Renal pelvis (tissue), 1 donor: ENCODE measurements at regions not wholly inside any gene's neighbourhood (a gene's known extent, or its start where the extent isn't known, plus 50 kb on each side); places are given as distances from the start of the nearest gene placed in this dataset.
"Not testable (repeated sequence)": the region's sequence is repeated elsewhere in the genome, so short reads cannot be mapped to it uniquely, and the experiment has no call there.

Experiments used
- DNase-seq: peaks from one replicate; pipeline ENCODE4 v3.0.0-alpha.2; 2013

GRCh38 chr16:48999044-48999443, 282.6 kb downstream of the CBLN1 start:
- no peak for DNase-seq

DNA sequence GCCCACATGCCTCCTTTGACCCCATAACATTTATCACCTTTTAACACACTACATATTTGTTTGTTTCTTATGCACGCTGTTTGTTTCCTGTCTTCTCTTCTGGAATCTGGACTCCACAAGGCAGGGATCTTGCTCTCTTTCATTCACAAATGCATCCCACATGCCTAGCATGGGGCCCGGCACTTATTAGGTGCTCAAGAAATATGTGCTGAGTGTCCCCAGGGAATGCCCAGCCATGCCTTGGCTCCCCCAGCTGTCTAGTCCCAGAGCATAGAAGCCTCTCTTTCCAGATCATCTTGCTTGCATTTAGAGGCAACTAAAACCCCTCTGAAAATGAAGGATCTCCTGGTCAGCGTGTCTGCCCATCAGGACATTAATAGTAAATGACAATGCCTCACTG, 283.7 kb downstream of the CBLN1 start:
- no peak for DNase-seq

DNA sequence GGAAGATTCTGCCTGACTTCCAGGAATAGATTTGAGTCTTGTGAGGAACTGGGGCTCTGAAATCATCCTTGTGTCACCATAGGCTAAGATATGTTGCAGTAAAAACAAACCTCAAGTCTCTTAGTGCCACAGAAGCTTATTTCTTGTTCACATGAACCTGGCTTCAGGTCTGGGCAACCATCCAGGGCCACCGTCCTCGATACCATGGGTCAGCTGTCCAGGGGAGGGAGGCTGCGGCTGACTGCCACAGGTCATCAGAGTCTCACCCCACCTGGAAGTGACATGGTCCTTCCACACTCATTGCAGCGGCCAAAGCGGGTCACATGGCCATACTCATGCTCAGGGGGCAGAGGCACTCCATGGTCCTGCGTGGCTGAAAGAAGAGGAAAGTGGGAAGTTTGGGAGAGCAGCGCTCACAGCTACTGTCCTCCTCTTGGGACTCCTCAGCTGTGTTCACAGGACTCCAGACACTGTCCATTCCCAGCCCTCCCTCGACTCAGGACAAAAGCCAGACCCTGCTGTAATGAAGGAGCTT, 284.5 kb downstream of the CBLN1 start:
- no peak for DNase-seq

DNA sequence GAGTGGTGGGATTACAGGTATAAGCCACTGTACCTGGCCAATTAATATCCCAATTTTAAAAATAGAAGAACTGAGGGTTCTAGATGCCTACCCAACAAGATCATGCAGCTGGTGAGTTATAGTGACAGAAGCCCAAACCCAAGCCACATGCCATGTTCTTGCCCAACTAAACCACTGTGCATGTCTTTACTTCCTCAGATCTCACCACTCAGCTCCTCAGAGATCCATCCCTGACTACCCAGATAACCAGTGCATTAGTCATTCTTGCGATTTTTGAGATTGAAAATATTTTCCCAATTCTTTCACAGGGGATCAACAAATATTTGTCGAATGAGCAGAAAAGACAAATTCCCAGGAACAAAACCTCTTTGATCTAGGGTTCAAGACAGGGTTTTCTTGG, 303.1 kb downstream of the CBLN1 start:
- no peak for DNase-seq

GRCh38 chr16:48972236-48972635, 309.4 kb downstream of the CBLN1 start:
- DNase-seq, result no peak

- no peak for DNase-seq
Measured at GRCh38 chr16:48971571-48972077, 310.0 kb downstream of the CBLN1 start.

DNA sequence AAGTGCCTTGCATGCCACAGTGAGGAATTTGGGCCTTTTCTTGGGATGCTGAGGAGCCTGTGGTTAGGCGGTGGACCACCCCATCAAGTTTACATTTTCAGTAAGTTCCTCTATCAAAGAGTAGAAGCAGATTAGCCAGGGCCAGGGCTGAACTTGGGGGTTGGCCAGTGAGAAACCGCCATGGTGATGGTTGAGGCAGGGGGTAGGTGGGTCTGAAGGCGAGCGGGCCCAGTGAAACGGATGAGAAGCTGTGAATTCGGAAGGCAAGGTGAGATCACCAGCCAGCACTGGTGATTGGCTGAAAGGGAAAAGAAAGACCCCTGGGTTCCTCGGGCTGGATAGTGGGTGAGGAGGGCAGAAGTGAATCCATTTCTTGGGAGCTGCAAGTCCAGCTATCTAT, 311.4 kb downstream of the CBLN1 start:
- no peak for DNase-seq

DNA sequence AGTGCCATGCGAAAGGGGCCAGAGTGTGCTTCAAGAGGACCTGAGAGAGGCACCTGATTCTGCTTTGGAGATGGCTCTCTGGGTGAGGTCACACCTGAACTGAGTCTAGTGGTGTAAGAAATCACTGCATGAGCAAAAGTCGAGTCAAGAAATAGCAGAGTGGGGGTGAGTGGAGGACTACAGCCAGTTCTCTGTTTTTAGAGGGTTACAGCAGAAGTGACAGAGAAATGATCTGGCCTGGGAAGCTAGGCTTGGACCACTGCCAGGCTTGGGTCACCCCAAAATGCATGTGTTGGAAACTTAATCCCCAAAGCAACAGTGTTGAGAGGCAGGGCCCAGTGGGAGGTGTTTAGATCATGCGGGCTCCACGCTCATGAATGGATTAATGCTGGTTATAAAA, 312.0 kb downstream of the CBLN1 start:
- no peak for DNase-seq

DNA sequence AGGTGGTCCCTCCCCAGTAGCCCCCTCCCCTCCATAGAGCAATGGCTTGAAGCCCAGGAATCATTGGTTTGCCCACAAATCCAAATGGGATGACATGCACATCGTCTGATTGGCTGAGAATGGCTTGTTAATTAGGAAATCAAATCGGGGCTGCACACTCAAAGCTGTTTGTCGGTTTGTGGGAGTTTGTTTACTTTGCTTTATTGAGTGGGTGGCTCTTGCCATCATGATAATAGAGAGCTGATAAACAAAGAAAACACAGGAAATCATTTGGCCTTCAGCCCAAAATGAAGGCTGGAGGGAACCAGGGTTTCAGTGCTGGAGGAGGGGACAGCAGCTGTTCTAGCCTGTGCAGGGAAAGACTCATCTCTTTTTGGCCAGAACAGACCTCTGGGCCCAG, 316.3 kb downstream of the CBLN1 start:
- DNase-seq, result peak; percentile 11

- DNase-seq, result no peak
Measured at GRCh38 chr16:48963901-48964615, 317.6 kb downstream of the CBLN1 start.

DNA sequence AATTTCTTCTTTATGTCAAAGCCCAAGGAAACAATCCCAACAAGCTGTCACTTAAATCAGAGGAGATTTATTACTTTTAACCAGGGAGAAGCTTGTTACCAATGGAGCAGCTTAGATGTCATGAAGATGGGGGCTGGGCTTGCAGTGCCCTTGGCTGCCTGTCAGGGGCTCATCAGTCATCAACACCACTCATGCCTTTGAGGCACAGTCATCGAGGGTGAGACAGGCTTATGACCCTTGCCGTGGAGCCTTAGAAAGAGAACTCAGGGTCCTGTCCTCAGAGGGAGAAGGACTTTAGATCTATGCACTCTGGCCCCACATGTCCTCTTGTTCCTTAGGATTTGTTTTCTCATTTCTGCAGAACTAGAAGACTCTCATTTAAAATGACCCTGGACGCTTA, 318.3 kb downstream of the CBLN1 start:
- no peak for DNase-seq

DNA sequence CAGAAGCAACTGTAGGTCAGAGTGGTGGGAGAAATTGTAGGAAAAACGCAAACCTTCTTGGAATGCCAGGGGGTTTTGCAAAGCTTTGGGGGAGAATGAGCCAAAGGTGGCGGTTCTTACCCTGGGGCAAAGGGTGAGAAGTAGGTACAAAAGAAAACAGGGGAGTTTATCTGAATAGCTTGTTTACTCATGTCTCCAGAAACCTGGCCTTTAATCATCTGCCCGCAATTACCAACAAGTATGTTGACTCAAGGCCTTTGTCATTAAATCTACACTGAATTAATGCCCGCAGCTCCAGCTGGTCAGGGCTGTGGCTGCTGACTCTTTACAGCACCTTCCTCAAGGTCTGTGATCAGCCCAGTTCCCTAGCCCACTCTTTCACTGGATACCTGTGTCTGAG, 320.1 kb downstream of the CBLN1 start:
- DNase-seq, result no peak

DNA sequence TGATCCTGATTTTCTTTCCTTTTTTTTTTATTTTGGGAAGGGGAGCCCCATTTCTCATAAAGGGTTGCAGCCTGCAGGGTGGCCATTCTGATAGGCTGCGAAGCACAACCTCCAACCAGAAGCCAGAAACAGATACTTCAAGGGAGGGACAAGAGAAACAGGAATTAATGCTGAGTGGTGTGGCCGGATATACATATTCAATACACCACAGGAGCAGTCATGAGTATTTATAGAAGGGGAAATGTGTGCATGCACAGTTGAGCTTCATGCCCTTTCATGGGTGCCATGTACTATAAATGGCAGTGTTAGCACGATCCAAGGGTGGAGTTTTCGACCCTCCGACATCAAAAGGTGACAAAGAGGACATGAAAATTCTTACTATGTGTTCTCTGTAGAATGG, 320.8 kb downstream of the CBLN1 start:
- no peak for DNase-seq

DNA sequence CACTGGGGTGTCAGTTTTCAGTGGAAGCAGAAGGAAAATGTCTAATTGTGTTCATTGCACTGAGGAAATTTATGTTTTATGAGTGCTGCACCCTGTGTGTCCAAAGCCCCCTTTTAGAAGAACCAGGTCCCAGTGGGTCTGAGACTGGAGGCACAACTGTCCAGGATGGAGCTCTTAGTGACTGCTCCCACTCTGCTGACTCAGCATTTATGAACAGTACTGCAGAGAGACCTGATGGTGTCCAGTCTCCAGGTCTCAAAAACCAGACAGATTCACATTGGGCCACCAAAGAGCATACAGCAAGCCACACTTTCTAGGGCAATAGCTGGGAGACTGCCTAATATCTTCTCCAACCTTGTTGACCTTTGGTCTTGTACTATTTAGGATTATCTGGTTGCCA, 321.9 kb downstream of the CBLN1 start:
- no peak for DNase-seq

DNA sequence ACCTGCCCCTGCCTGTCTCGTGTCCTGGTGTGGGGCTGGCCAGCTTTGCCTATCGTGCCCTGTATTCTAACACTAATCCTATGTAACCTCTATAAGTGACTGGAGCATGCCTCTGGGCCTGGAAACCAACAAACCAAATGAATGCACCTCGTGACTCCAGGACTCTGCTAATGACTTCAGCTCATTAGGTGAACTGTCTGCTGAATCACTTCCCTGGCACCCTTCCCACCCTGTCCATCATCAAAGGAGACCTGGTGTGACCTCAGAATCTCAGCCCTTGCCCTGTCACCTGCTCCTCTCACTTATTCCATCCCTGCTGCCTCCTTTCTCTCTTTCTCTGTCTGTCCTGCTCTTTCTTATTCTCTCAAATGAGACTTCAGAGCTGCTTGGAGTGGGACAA, 322.4 kb downstream of the CBLN1 start:
- no peak for DNase-seq

DNA sequence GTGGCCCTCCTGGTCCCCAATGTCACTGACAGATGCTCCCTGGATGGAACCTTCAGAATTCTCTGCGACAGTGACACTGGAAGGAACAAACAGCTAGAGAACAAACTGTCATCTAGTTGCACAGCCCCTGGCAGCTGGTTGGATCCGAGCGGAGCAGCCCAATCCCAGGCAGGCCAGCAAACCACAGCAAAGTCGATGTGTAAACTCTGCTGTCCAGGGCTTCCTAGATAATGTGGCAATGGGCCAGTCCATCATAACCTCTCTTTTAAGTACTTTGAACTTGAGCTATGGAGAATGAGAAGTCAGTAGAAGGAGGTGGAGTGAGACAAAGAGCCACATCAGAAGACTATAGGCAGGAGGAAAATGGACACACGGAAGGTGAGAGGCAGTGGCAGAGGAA, 323.0 kb downstream of the CBLN1 start:
- DNase-seq, result no peak

GRCh38 chr16:48956620-48957019, 325.0 kb downstream of the CBLN1 start:
- DNase-seq, result no peak

GRCh38 chr16:48955837-48956236, 325.8 kb downstream of the CBLN1 start:
- no peak for DNase-seq

DNA sequence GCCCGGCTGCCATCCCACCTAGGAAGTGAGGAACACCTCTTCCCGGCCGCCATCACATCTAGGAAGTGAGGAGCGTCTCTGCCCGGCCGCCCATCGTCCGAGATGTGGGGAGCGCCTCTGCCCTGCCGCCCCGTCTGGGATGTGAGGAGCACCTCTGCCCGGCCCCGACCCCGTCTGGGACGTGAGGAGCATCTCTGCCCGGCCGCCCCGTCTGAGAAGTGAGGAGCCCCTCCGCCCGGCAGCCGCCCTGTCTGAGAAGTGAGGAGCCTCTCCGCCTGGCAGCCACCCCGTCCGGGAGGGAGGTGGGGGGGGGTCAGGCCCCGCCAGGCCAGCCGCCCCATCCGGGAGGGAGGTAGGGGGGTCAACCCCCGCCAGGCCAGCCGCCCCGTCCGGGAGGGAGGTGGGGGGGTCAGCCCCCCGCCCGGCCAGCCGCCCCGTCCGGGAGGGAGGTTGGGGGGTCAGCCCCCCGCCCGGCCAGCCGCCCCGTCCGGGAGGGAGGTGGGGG, 330.0 kb downstream of the CBLN1 start:
- not testable (repeated sequence) for DNase-seq

GRCh38 chr16:48950184-48950583, 331.5 kb downstream of the CBLN1 start:
- no peak for DNase-seq

DNA sequence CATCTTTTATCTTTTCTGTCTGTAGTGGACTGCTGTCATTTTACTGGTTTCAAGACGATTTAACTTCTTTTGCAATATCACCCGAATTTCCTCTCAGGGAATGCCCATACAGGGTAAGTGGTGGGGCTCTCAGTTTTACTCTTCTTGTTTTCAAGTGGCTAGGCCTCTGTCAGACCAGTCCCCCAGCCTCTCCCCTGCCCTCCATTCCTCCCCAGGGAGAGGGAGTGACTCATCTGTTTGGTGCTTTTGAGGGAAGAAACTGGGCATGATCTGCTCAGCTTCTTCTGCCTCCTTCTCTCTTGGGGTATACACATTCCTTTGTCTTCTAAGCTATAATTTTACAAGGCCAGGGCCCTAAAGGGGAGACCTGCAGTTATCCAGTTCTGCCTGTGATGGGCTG, 332.0 kb downstream of the CBLN1 start:
- no peak for DNase-seq

GRCh38 chr16:48948911-48949310, 332.7 kb downstream of the CBLN1 start:
- DNase-seq, result no peak

DNA sequence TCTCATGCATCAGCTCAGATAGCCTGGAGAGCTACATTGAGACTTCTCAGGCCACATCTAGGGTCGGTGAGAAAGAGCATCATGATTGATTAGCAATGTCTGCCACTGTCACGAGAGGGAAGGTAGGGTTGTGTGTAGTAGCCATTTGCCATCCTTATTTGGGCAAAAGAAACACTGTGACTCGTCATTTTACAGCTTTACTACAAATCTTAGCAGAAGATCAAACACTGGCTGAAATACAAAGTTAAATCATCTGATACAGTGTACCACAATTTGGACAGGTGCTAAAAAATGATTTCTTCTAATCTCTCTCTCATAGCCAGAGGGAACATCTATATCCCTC, 334.3 kb downstream of the CBLN1 start:
- DNase-seq, result no peak
